Fibroblast of mammary gland (primary cell): ENCODE measurements at regions not wholly inside any gene's neighbourhood (a gene's known extent, or its start where the extent isn't known, plus 50 kb on each side); places are given as distances from the start of the nearest gene placed in this dataset.

Experiments
- DNase-seq: peaks from one replicate; pipeline ENCODE4 v3.0.0-alpha.2; 2010; ENCODE audit warnings: low read depth
- H3K4me3 ChIP-seq: 2 replicates; pipeline ENCODE4 v1.5.1; 2011; ENCODE audit warnings: low read depth, mild to moderate bottlenecking, low read length, moderate library complexity; ENCODE audit not compliant: control insufficient read depth
- CTCF ChIP-seq: conservative IDR thresholded peaks from 2 replicates; pipeline ENCODE4 v1.5.1; 2011; ENCODE audit warnings: low read depth, low read length, inconsistent platforms; ENCODE audit not compliant: control insufficient read depth, insufficient read depth

- no peak overlapping the region for H3K4me3 ChIP-seq
- TF ChIP-seq CTCF = no peak
- no peak for DNase-seq
Measured at GRCh38 chr2:129673847-129674711, 305.4 kb upstream of the RAB6C start.

- H3K4me3 ChIP-seq = no peak overlapping the region
- TF ChIP-seq CTCF = no peak
- DNase-seq = no peak
Measured at GRCh38 chr2:129678751-129679150, 300.7 kb upstream of the RAB6C start.

GRCh38 chr2:129681788-129682187, 297.7 kb upstream of the RAB6C start:
- no peak overlapping the region for H3K4me3 ChIP-seq
- no peak for TF ChIP-seq CTCF
- no peak for DNase-seq

GRCh38 chr2:129689653-129690448, 289.6 kb upstream of the RAB6C start:
- DNase-seq = no peak
- no peak for TF ChIP-seq CTCF

GRCh38 chr2:129695496-129695895, 284.0 kb upstream of the RAB6C start:
- TF ChIP-seq CTCF = no peak
- no peak for DNase-seq
- H3K4me3 ChIP-seq = no peak overlapping the region

More at GRCh38 chr2:129689653-129690448, 289.6 kb upstream of the RAB6C start:
- no peak overlapping the region for H3K4me3 ChIP-seq

GRCh38 chr2:129698593-129698992, 280.9 kb upstream of the RAB6C start:
- no peak for TF ChIP-seq CTCF
- no peak for DNase-seq

More at GRCh38 chr2:129698593-129698992, 280.9 kb upstream of the RAB6C start:
- H3K4me3 ChIP-seq = no peak overlapping the region
